Neural cell (in vitro differentiated cells): ENCODE measurements at regions not wholly inside any gene's neighbourhood (a gene's known extent, or its start where the extent isn't known, plus 50 kb on each side); places are given as distances from the start of the nearest gene placed in this dataset.

Source experiments
- H2AFZ ChIP-seq: fragments of 200-600, 300-800 bp; sonication (generic), shearing (Covaris generic); 2 replicates; pipeline ENCODE4 v1.6.0; 2014; ENCODE audit warnings: low read depth, mild to moderate bottlenecking, antibody characterized with exemption, low read length, moderate library complexity
- H3F3A ChIP-seq: fragments of 200-600 bp; shearing (Covaris generic); 2 replicates; pipeline ENCODE4 v1.6.1; 2016; ENCODE audit warnings: mild to moderate bottlenecking, moderate library complexity, mixed read lengths, antibody characterized with exemption, low read length; ENCODE audit not compliant: insufficient read depth, poor library complexity, severe bottlenecking
- H3K27ac ChIP-seq: fragments of 200-600, 300-800 bp; sonication (generic), shearing (Covaris generic); 2 replicates; pipeline ENCODE4 v1.5.1; 2014; ENCODE audit warnings: mild to moderate bottlenecking, low read length, moderate library complexity
- H3K27me3 ChIP-seq: fragments of 300-800, 200-600 bp; sonication (generic), shearing (Covaris generic); 2 replicates; pipeline ENCODE4 v1.6.0; 2014; ENCODE audit warnings: mild to moderate bottlenecking, low read depth, low read length, moderate library complexity; ENCODE audit not compliant: insufficient read depth
- H3K36me3 ChIP-seq: fragments of 300-800, 200-600 bp; sonication (generic), shearing (Covaris generic); 2 replicates; pipeline ENCODE4 v1.5.1; 2014; ENCODE audit warnings: mild to moderate bottlenecking, antibody characterized with exemption, low read length, moderate library complexity; ENCODE audit not compliant: insufficient read depth
- H3K4me2 ChIP-seq: fragments of 300-800, 200-600 bp; sonication (generic), shearing (Covaris generic); 2 replicates; pipeline ENCODE4 v1.6.0; 2014; ENCODE audit warnings: mild to moderate bottlenecking, low read length
- H3K4me3 ChIP-seq: fragments of 300-800, 200-600 bp; sonication (generic), shearing (Covaris generic); 2 replicates; pipeline ENCODE4 v1.5.1; 2014; ENCODE audit warnings: mild to moderate bottlenecking, low read length, moderate library complexity
- H3K79me2 ChIP-seq: fragments of 200-600 bp; shearing (Covaris generic); replicated peaks from 2 replicates; pipeline ENCODE4 v1.6.0; 2014; ENCODE audit warnings: mild to moderate bottlenecking, low read length, moderate library complexity; ENCODE audit not compliant: insufficient read depth
- H3K9ac ChIP-seq: fragments of 300-800, 200-600 bp; sonication (generic), shearing (Covaris generic); 2 replicates; pipeline ENCODE4 v1.6.1; 2016; ENCODE audit warnings: mild to moderate bottlenecking, low read length, mixed read lengths
- H3K9me2 ChIP-seq: fragments of 200-600 bp; shearing (Covaris generic); 2 replicates; pipeline ENCODE4 v1.6.1; 2016; ENCODE audit warnings: mild to moderate bottlenecking, low read length, mixed read lengths; ENCODE audit not compliant: insufficient read depth
- H3K9me3 ChIP-seq: fragments of 200-600, 300-800 bp; sonication (generic), shearing (Covaris generic); 2 replicates; pipeline ENCODE4 v1.6.1; 2016; ENCODE audit warnings: mild to moderate bottlenecking, mixed run types, low read length, moderate library complexity, mixed read lengths
- H4K20me1 ChIP-seq: fragments of 200-600 bp; shearing (Covaris generic); 2 replicates; pipeline ENCODE4 v1.6.1; 2016; ENCODE audit warnings: mild to moderate bottlenecking, mixed run types; ENCODE audit not compliant: insufficient read depth
- EP300 ChIP-seq: fragments of 450-650 bp; conservative IDR thresholded peaks from 2 replicates; pipeline ENCODE4 v1.6.1; 2014; ENCODE audit warnings: antibody characterized with exemption, mild to moderate bottlenecking, moderate library complexity; ENCODE audit not compliant: poor library complexity, severe bottlenecking
- EZH2 ChIP-seq: fragments of 200-600, 300-800 bp; shearing (Covaris generic), sonication (generic); IDR thresholded peaks from 2 replicates; pipeline ENCODE4 v1.6.1; 2014; ENCODE audit warnings: antibody characterized with exemption, low read length, borderline replicate concordance, mild to moderate bottlenecking; ENCODE audit not compliant: insufficient read depth, poor library complexity, severe bottlenecking
- MXI1 ChIP-seq: fragments of 450-650 bp; conservative IDR thresholded peaks from 2 replicates; pipeline ENCODE4 v1.6.1; 2014; ENCODE audit warnings: antibody characterized with exemption, mild to moderate bottlenecking; ENCODE audit not compliant: poor library complexity, severe bottlenecking
- POLR2AphosphoS5 ChIP-seq: IDR thresholded peaks from 2 replicates; pipeline ENCODE4 v1.6.1; 2012
- RAD21 ChIP-seq: fragments of 450-650 bp; conservative IDR thresholded peaks from 2 replicates; pipeline ENCODE4 v1.6.1; 2014; ENCODE audit warnings: antibody characterized with exemption, mild to moderate bottlenecking, moderate library complexity
- REST ChIP-seq: IDR thresholded peaks from 2 replicates; pipeline ENCODE4 v1.6.1; 2012; ENCODE audit warnings: borderline replicate concordance
- SMC3 ChIP-seq: fragments of 450-650 bp; conservative IDR thresholded peaks from 2 replicates; pipeline ENCODE4 v1.6.1; 2014; ENCODE audit warnings: antibody characterized with exemption, mild to moderate bottlenecking, moderate library complexity; ENCODE audit not compliant: poor library complexity
- TAF1 ChIP-seq: IDR thresholded peaks from 2 replicates; pipeline ENCODE4 v1.6.1; 2012; ENCODE audit warnings: low read depth
- TF ChIP-seq, protein P1 (sequence below): fragments of 450-650 bp; IDR thresholded peaks from 2 replicates; pipeline ENCODE4 v1.5.1; 2014; ENCODE audit warnings: antibody characterized with exemption, mild to moderate bottlenecking, moderate library complexity; ENCODE audit not compliant: poor library complexity, severe bottlenecking

GRCh38 chr3:71919572-71919971 is 134.6 kb upstream of the PROK2 start:
- H3K9me2 ChIP-seq, result no peaks in the 10 kb centered on the region
- TF ChIP-seq REST (no peak), SMC3 (no peak), RAD21 (no peak), EP300 (no peak), MXI1 (no peak), TAF1 (no peak), POLR2AphosphoS5 (no peak), EZH2 (no peak)
- TF ChIP-seq, protein P1, sequence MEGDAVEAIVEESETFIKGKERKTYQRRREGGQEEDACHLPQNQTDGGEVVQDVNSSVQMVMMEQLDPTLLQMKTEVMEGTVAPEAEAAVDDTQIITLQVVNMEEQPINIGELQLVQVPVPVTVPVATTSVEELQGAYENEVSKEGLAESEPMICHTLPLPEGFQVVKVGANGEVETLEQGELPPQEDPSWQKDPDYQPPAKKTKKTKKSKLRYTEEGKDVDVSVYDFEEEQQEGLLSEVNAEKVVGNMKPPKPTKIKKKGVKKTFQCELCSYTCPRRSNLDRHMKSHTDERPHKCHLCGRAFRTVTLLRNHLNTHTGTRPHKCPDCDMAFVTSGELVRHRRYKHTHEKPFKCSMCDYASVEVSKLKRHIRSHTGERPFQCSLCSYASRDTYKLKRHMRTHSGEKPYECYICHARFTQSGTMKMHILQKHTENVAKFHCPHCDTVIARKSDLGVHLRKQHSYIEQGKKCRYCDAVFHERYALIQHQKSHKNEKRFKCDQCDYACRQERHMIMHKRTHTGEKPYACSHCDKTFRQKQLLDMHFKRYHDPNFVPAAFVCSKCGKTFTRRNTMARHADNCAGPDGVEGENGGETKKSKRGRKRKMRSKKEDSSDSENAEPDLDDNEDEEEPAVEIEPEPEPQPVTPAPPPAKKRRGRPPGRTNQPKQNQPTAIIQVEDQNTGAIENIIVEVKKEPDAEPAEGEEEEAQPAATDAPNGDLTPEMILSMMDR, result no peak
- no peaks in the 10 kb centered on the region for H3K36me3 ChIP-seq
- H3K79me2 ChIP-seq, result no peaks in the 10 kb centered on the region
- H3K9me3 ChIP-seq, result no peaks in the 10 kb centered on the region
- no peak overlapping the region for H3K4me2 ChIP-seq
- no peak overlapping the region for H3K9ac ChIP-seq
- H3K27me3 ChIP-seq, result no peaks in the 10 kb centered on the region
- no peak overlapping the region for H2AFZ ChIP-seq
- H3F3A ChIP-seq, result no peaks in the 10 kb centered on the region
- H4K20me1 ChIP-seq, result no peaks in the 10 kb centered on the region
- H3K27ac ChIP-seq, result no peak overlapping the region
- no peak overlapping the region for H3K4me3 ChIP-seq

DNA sequence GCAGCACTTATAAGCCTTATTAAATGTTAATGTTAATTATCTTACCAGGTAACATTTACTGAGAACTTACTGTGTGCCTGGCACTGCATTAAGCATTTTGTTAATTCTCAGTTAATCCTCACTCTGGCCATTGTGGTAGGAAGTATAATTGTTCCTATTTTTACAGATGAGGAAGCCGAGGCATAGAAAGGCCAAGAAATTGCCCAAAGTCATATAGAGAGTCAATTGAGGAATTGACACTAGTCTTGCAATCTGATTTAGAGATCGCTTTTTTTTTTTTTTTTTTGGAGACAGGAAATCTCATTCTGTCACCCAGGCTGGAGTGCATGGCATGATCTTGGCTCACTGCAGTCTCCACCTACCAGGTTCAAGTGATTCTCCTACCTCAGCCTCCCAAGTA is 132.6 kb upstream of the PROK2 start:
- Histone ChIP-seq H3K27me3 (no peaks in the 10 kb centered on the region), H3K9ac (no peak overlapping the region), H3K79me2 (no peaks in the 10 kb centered on the region), H3F3A (no peaks in the 10 kb centered on the region), H3K4me3 (no peak overlapping the region), H3K9me3 (no peaks in the 10 kb centered on the region), H2AFZ (no peak overlapping the region), H4K20me1 (no peaks in the 10 kb centered on the region), H3K9me2 (no peaks in the 10 kb centered on the region), H3K36me3 (no peaks in the 10 kb centered on the region), H3K4me2 (no peak overlapping the region), H3K27ac (no peak overlapping the region)
- TF ChIP-seq MXI1 (no peak), SMC3 (no peak), RAD21 (no peak), REST (no peak), EZH2 (no peak)
- TF ChIP-seq, protein P1, result no peak
